ENCODE measurements at regions not wholly inside any gene's neighbourhood (a gene's known extent, or its start where the extent isn't known, plus 50 kb on each side); places are given as distances from the start of the nearest gene placed in this dataset.
"Not testable (repeated sequence)": the region's sequence is repeated elsewhere in the genome, so short reads cannot be mapped to it uniquely, and the experiment has no call there.

DNA sequence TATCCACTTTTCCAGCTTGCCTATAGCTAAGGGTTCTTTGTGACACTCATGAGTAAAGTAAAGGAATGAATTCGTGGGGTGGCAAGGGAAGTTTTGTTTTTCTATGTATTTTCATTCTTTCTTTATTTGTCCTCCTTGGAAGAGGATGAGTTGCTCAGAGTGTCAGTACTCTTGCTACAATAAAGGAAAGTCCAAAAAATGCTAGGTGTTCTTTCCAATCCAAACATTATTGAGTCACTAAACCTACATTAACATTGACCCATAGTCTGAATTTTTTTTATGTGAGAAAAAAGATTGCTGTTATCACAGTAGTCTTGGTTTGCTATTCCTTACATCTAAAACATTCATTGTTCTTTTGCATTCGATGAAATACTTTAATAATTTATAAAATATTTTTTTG is 959.9 kb upstream of the ADGRL4 start:
- DNase-seq: no peak

DNA sequence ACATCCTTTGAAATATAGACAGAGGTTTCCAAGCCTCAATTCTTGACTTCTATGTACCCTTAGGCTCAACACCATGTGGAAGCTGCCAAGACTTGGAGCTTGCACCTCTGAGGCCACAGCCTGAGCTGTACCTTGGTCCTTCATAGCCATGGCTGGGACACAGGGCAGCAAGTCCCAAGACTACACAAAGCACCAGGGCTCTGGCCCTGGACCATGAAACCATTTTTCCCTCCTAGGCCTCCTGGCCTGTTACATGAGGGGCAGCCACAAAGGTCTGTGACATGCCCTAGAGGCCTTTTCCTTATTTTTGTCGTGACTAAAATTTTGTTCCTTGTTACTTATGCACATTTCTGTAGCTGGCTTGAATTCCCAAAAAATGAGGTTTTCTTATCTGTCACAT is 953.1 kb upstream of the ADGRL4 start:
- no peak for DNase-seq

DNA sequence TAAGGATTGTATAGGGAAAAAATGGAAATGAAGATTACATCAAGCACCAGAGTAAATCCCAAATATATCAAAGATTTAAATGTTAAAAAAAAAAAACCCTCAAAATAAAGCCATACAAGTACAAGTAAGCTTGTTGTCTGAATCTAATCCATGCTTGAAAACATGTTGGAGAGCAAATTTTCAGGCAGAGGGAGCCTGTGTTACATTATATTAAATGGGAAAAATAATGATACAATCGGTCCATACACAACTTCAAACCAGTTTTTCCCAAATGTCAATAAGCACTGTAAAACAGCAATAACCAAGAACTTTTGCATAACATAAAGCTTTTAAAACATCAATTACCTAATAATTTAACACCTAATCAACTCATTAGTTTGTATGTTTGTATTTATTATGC is 949.4 kb upstream of the ADGRL4 start:
- no peak for DNase-seq

DNA sequence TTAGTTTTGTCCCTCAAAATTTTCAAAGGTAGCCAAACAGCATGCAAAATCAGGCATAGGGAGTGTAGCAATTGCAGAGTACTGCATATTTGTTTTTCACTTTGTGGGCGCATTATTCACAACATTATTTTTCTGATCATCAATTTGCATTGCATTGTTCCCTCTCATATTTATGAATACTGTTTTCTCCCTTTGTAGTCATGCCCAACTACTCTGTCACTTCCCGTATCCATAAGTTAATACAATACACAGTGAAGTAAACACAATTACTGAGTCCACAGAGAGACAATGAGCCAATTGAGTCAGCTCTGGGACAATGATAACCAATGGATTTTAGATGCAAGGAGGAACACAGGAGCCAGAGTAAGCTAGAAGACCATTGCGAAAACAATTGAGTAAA is 944.0 kb upstream of the ADGRL4 start:
- DNase-seq: no peak

DNA sequence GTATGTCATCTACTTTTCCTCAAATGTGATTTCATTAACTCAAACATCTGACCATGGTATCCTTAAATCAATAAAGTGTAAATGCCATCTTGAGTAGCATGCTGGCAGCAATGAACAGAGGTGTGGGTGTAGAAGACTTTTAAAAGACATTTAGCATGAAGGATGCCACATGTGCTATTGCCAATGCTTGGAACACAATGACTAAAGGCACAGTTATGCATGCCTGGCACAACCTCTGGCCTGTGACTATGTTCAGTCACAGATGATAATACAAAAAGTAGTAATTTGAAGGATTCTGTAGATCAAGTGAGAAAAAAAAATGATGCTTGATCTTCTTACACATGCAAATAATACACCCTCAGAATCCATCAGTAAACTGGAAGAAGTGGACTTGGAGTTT is 938.9 kb upstream of the ADGRL4 start:
- DNase-seq: no peak

DNA sequence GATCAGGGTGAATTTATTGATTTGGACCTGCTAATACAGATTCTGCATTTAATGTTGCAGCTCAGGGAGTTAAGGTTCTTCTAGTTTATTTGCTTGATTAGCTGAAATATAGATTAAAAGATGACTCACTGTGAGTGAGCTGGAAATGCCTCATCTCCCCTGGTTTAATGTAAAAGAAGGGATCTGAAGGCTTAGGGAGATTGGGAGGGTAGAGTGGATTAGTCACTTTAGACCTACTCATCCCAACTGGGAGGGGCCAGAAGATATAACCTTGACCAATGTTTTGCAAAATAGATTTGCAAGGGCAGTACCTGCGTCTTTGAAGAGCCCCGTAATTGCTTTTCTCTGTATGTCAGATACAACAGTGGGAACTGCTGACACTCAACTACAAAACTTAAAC is 922.8 kb upstream of the ADGRL4 start:
- no peak for DNase-seq

DNA sequence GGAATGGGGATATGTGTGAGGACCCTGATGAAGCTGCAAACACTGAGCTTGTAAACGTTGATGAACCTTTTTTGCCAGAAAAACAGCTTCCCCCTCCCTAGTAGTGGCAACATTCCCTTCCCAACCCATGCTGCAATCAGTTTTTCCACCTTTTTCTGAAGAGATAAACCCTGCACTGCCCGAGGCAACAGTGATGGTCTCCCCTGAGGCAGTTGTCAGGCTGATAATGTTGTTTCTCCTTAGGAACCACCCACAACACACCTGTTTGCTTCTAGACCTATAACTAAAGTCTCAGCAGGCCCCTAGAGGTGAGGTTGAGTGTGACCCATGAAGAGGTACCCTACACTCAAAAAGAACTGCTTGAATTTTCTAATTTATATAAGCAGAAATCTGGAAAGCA is 922.4 kb upstream of the ADGRL4 start:
- no peak for DNase-seq

DNA sequence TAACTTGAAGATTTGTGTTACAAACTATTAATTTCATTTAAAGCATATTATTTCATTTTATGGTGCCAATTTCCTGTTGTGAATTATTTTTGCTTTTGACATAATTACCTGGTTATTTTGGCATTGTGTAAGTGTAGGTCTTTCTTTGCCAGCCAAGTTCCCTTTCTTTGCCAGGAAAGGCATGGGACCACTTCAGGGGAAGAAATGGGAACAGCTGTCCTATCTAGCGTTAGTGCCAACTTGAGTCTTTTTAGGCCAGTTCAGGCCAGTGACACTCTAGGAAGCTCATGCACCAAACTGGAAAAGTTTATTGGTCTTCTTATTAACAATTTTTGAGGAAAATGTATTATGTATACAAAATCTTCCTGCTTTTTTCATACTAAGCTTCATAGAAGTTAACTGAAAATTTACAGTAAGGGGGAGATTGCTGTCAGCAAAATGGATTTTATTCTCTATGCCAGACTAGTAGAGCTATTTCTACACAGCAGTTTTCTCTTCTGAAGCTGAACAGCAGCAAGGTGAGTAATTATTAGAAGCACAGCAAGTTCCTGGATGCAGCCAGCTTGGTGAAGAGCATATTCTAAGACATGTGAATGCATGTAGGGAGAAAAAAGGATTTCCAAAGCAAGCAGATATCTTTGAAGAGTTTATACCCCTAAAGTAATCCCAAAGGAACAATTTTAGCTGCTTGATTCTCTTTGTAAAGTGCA is 914.6 kb upstream of the ADGRL4 start:
- no peak for DNase-seq

DNA sequence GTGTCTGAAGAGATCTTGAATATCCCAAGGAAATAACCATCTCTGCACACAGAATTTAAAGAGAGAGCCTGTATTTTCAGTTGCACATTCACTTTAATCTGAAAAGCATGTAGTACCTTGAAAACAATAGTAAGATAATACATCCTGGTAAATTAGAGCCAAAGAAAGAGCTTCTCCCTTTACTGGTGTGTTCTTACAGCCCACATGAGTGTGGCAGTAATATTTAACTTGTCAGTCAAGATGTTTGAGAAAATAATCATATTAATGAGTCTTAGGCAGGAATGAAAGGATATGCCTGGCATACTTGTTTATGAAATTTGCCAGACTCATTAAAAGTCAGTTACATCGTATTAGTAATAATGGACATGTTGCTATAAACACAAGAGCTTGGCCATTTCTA is 908.4 kb upstream of the ADGRL4 start:
- no peak for DNase-seq

DNA sequence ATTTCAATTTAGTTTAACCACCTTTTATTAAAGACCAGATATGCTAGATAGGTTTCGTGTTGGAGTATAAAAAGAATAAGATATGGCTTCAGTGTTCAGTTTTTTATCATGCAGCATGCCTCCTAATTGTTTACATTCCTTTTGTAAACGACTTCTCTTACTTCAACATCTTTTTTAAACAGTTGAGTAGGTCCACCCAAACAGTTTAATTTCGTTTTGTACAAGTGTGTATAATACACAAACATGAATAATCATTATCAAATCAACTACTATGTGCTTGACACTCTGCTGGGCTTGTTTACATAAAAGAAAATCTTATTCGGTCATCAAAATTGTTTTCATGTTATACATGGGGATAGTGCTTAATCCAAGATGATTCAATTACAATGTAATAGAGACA is 906.3 kb upstream of the ADGRL4 start:
- no peak for DNase-seq

DNA sequence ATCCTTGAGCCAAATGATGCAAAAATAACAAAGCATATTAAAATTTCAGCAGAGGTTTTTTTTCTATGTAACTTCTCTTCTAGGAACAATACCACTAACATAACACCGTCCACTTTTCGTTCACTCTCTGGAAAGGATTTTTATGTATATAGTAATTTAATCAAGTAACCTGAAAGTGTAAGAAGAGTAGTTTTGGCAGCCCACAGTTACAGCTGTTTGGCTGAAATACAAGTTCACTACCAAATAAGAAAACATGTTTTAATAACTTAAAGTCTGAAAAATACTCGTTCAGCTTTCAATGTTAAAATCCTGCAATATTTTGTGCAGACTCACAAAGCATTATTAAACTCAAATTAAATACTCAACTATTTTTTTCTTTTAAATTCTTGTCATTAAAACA is 896.8 kb upstream of the ADGRL4 start:
- DNase-seq: no peak

DNA sequence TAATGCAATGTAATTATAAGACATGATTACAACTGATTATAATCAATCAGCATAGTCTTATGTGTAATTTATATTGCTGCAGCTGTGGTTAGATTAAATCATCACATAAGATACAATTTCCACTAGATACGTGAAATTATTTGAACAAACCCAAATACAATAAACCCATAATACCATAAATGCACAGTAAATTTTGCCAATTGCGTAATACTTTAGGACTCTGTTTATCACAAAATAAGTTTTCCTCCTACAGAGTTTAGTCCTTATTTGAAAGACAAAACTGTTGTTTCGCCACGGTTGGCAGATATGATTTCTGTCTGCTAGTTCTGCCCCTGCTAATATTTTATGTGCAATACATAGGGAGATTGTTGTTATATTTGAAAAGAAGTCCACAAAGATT is 895.9 kb upstream of the ADGRL4 start:
- no peak for DNase-seq

DNA sequence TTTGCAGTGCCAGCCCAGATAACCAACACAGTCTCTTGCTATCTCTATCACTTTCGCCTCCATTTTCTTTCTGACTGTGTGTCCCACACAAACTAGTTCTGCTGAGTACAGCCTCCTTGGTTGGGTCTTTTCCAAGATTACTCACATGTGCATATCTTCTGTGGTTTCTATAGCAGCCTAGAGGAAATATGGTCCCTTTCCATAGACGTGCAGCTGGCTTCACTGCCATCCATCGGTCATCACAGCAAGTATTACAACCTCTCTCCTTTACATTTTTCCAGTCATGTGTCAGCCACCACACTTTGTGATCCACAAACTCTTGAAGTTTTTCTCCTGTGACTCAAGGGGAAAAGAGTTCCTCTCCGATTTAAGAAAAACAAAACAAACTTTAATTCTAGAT is 893.4 kb upstream of the ADGRL4 start:
- no peak for DNase-seq

DNA sequence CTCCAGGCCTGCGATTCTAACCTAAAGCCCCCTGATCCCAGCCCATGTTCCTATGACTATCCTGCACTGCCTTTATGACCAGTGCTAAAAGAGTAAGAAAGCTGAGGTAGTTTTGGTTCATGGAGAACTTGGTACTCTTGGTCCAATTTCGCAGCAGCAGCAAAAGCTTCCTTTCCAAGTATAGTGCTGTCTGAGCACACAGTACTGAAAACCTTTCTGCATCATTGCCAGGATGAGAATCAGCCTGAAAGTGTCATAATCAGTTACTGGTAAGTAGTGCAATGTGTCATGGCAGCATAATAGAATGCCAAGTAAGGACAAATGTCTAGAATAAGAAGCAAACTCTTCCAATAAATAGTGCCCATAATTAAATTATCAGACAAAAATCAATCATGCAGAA is 889.6 kb upstream of the ADGRL4 start:
- DNase-seq: no peak

DNA sequence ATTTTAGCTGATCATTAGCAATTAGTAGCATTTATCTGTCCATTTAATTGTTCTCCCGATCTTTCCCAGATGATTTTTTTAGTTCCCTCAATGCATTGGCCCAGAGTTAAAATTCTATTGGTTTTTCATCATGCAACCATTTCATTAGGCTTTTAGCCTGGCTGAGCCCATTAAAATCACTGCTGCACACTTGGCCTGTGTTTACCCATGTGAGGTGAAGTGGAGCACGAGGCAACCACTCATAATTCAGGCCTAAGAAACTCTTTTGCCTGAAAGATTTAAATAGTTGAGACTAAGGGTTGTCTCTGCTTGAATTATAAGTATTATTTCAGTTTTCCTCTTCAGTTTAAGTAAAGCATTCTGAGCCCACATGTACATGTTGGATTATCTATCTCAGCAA is 889.0 kb upstream of the ADGRL4 start:
- DNase-seq: no peak

DNA sequence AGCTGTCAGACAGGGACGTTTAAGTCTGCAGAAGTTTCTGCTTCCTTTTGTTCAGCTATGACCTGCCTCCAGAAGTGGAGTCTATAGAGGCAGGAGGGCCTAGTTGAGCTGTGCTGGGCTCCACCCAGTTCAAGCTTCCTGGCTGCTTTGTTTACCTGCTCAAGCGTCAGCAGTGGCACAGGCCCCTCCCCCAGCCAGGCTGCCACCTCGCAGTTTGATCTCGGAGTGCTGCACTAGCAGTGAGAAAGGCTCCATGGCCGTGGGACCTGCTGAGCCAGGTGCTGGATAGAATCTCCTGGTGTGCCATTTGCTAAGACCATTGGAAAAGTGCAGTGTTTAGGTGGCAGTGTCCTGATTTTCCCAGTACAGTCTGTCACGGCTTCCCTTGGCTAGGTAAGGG is 887.6 kb upstream of the ADGRL4 start:
- DNase-seq: not testable (repeated sequence)

DNA sequence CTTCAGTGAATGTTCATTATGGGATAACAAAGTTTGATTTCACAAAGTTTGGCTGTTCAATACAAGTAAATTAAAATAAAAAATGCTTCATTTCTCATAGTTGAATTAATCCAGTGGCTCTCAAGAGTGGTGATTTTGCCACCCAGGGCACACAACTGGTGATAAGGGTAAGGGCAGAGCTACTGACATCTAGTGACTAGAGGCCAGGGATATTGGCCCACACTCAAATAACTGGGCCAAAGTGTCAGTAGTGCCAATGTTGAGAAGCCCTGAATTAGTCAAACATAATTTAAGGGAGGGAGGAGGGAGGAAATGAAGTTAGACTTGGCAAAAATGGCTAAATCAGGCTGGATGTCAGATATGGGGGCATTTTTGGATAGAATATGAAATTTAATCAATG is 880.5 kb upstream of the ADGRL4 start:
- DNase-seq: no peak

DNA sequence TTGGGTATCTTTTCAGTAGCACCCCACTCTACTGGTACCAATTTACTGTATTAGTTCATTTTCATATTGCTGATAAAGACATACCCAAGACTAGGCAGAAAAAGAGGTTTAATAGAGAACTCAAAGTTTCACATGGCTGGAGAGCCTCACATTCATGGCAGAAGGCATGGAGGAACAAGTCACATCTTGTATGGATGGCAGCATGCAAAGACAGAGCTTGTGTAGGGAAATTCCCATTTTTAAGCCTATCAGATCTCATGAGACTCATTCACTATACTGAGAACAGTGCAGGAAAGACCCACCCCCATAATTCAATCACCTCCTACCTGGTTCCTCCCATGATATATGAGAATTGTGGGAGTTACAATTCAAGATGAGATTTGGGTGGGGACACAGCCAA is 878.6 kb upstream of the ADGRL4 start:
- no peak for DNase-seq

DNA sequence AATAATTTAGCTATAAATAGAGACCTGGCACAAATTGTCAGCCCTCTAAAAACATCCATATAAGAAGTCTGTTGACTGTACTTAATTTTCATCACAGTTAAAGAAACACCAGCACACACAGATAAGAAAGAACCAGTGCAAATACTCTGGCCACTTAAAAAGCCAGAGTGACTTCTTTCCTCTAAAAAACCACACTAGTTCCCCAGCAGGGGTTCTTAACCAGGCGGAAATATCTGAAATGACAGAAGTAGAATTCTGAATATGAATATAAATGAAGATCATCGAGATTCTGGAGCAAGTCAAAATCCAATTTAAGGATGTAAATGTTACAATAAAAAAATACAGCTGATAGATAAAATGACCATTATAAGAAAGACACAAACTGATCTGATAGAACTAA is 870.6 kb upstream of the ADGRL4 start:
- no peak for DNase-seq

DNA sequence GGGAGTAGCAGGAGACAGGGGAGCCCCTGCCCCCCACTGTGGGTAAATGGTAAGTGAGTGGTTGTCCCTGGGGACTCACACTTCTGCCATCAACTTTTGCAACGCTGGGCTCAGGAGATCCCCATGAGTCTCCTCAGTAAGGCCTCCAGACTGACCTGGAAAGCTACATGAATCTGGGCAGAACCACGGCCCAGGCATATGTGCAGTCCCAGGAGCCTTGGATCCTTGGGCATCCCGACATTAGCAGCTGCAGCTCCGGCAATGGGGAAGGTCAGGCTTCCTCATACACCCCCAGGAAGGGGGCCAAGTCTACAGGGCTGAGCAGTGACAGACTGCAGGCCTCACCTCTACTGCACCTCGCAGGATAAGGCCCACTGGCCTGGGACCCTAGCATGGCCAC is 868.7 kb upstream of the ADGRL4 start:
- DNase-seq: no peak

DNA sequence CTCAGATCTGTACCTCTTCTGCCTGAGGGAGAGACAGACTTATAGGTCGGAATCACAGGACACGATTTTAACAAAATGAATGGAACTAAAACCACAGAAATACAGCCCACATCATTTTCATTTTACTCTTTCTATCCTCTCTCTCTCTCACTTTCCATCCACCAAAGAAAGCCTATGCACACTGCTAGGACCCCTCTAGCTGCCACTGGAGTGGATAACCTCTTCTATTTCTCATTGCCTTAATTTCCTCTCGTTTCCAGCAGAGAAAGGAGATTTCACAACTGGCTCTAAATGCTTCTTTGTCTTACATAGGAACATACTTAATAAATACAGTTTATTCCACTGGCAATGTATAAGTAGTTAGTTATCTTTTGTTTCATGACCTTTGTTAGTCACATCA is 867.8 kb upstream of the ADGRL4 start:
- no peak for DNase-seq

DNA sequence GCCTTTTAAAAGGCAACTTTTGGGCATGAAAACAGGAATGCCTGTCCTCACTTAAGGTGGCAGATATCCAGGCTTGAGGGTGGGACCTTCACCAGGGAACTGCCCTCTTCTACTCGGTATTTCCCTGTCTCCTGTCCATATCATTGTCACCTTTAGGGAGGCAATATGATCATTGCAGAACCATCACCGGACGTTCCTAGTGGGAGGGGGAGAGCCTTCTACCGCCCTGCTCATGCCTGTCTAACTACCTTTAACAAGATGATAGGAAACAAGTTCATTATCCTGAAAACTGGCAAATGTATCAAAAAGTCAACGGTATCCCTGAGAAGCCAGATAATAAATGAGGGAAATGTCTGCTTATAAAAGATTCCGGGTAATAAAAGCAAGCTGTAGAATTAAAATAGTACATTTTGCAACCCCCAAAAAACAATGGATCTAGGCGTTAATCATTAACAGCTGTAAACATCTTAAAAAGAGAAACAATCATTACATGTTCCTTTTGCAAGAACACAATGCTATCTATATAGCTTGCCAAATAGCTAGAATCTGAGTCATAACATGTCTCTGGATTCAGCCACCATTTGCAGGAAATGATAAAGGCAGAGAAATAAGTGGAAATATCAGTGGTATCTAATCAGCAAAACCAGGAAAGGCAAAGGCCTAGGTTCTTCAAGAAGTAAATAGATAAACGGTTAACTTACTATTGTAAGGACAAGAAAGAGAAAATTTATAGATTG is 852.9 kb upstream of the ADGRL4 start:
- no peak for DNase-seq

DNA sequence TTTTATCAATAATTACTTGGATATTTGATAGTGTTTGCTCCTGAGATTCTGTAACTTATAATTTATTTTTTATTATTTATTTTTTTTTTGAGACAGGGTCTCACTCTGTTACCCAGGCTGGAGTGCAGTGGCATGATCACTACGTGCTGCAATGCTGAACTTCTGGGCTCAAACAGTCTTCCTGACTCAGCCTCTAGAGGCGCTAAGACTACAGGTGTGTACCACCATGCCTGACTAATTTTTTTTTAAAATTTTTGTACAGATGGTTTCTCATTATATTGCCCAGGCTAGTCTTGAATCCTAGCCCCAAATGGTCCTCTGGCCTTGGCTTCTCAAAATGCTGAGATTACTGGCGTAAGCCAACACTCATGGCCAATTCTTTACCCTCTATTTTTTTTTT is 845.5 kb upstream of the ADGRL4 start:
- DNase-seq: no peak

DNA sequence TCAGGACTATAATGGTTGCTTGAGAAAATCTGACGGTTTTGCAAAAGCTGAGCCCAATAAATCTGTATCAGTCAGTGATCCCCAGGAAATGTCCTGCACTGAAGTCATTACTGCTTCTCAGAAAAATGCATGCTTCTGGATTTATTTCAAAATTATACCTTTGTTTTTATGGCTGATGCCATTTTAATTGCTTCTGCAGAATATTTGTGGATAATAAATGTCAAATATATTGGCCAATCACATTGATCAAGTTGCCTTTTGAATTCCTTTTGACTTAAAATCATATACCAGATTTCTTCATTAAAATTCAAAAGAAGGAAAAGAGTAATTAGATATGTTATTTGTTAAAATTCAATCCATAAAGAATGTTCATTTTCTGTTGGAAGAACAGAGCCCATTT is 842.9 kb upstream of the ADGRL4 start:
- no peak for DNase-seq

DNA sequence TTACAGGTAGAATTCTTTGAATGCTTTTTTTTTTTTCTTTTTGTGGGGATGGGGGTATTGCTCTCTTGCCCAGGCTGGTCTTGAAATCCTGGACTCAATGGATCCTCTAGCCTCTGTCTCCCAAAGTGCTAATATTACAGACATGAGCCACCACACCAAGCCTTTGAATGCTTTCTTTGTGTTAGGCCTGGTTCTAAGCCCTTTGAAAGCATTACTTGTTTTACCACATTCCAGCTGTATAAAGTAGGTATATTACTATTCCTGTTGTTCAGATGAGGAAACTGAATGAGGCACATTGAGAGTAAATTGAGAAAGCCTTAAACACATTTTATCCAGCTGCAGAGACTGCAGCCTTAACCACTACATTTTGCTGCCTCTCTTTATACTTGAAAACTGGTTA is 841.8 kb upstream of the ADGRL4 start:
- no peak for DNase-seq
